GM23338 (cell line): ENCODE measurements at regions not wholly inside any gene's neighbourhood (a gene's known extent, or its start where the extent isn't known, plus 50 kb on each side); places are given as distances from the start of the nearest gene placed in this dataset.

ENCODE experiments used
- ATAC-seq: fragments of 200-7000 bp; cut with Tn5 transposase; 3 replicates; pipeline ENCODE4 v1.9.1; 2020
- DNase-seq: peaks from one replicate; pipeline ENCODE4 v3.0.0-alpha.2; 2015; ENCODE audit warnings: low spot score
- H2AFZ ChIP-seq: fragments of 200-600 bp; sonication (generic); 2 replicates; pipeline ENCODE4 v1.8.0; 2016; ENCODE audit warnings: antibody characterized with exemption, mild to moderate bottlenecking, moderate library complexity
- H3F3A ChIP-seq: fragments of 200-600 bp; sonication (generic); replicated peaks from 2 replicates; pipeline ENCODE4 v1.8.0; 2017; ENCODE audit warnings: antibody characterized with exemption, mixed run types, low read depth
- H3K27ac ChIP-seq: fragments of 200-600 bp; sonication (generic); 2 replicates; pipeline ENCODE4 v1.6.1; 2016; ENCODE audit warnings: low read depth
- H3K27me3 ChIP-seq: fragments of 200-600 bp; sonication (generic); 2 replicates; pipeline ENCODE4 v1.8.0; 2016; ENCODE audit warnings: mild to moderate bottlenecking, mixed run types, moderate library complexity; ENCODE audit not compliant: insufficient read depth
- H3K36me3 ChIP-seq: fragments of 200-600 bp; sonication (generic); 2 replicates; pipeline ENCODE4 v1.8.0; 2016; ENCODE audit warnings: mild to moderate bottlenecking; ENCODE audit not compliant: insufficient read depth
- H3K4me1 ChIP-seq: fragments of 200-600 bp; sonication (generic); 2 replicates; pipeline ENCODE4 v1.8.0; 2016; ENCODE audit warnings: mild to moderate bottlenecking, moderate library complexity; ENCODE audit not compliant: insufficient read depth
- H3K4me2 ChIP-seq: fragments of 200-600 bp; sonication (generic); 2 replicates; pipeline ENCODE4 v1.7.1; 2017; ENCODE audit warnings: mixed run types
- H3K4me3 ChIP-seq: fragments of 200-600 bp; sonication (generic); 2 replicates; pipeline ENCODE4 v1.6.1; 2016; ENCODE audit warnings: mixed run types
- H3K79me2 ChIP-seq: fragments of 200-600 bp; sonication (generic); replicated peaks from 2 replicates; pipeline ENCODE4 v1.8.0; 2017; ENCODE audit warnings: mild to moderate bottlenecking; ENCODE audit not compliant: insufficient read depth
- H3K9me2 ChIP-seq: fragments of 200-600 bp; sonication (generic); 2 replicates; pipeline ENCODE4 v1.8.0; 2017; ENCODE audit not compliant: insufficient read depth
- H4K20me1 ChIP-seq: fragments of 200-600 bp; sonication (generic); replicated peaks from 2 replicates; pipeline ENCODE4 v1.8.0; 2017; ENCODE audit warnings: mild to moderate bottlenecking; ENCODE audit not compliant: insufficient read depth
- H3K27ac Mint-ChIP-seq: 2 replicates; pipeline ENCODE4 v1.8.0; 2020; ENCODE audit warnings: inconsistent platforms, mild to moderate bottlenecking, moderate library complexity, mixed read lengths
- H3K27me3 Mint-ChIP-seq: 3 replicates; pipeline ENCODE4 v1.8.0; 2022; ENCODE audit warnings: low read depth, mild to moderate bottlenecking, moderate library complexity, mixed read lengths, inconsistent platforms; ENCODE audit not compliant: insufficient read depth, poor library complexity
- H3K36me3 Mint-ChIP-seq: 3 replicates; pipeline ENCODE4 v1.8.0; 2021; ENCODE audit warnings: low read depth, mild to moderate bottlenecking, inconsistent platforms, moderate library complexity, mixed read lengths
- H3K4me1 Mint-ChIP-seq: 3 replicates; pipeline ENCODE4 v1.8.0; 2020; ENCODE audit warnings: mild to moderate bottlenecking, inconsistent platforms, mixed read lengths
- H3K4me3 Mint-ChIP-seq: 3 replicates; pipeline ENCODE4 v1.8.0; 2021; ENCODE audit warnings: moderate library complexity, mild to moderate bottlenecking, inconsistent platforms, mixed read lengths
- H3K9me3 Mint-ChIP-seq: 3 replicates; pipeline ENCODE4 v1.8.0; 2020; ENCODE audit warnings: moderate library complexity, mild to moderate bottlenecking, inconsistent platforms, mixed read lengths
- CREB1 ChIP-seq: fragments of 250-450 bp; sonication (Bioruptor Pico); IDR thresholded peaks from 2 replicates; pipeline ENCODE4 v1.5.0; 2020; ENCODE audit warnings: low read depth, mild to moderate bottlenecking, moderate library complexity
- CTCF ChIP-seq, 2 experiments: fragments of 200-600 bp in 1 of 2; sonication (generic) in 1 of 2; conservative IDR thresholded peaks; 2 replicates each; pipeline versions ENCODE4 v1.5.1 to v1.6.1; 2016 to 2017; ENCODE audit warnings: antibody characterized with exemption in 2 of 2, low read depth in 2 of 2, mild to moderate bottlenecking in 2 of 2, moderate library complexity in 1 of 2
- ETS1 ChIP-seq: IDR thresholded peaks from 2 replicates; pipeline ENCODE4 v1.6.1; 2016; ENCODE audit warnings: antibody characterized with exemption
- EZH2 ChIP-seq: fragments of 200-600 bp; sonication (generic); IDR thresholded peaks from one replicate; pipeline ENCODE4 v1.8.0; 2017; ENCODE audit warnings: antibody characterized with exemption, mild to moderate bottlenecking, low read depth; ENCODE audit not compliant: unreplicated experiment
- EZH2phosphoT487 ChIP-seq: fragments of 200-600 bp; sonication (generic); IDR thresholded peaks from one replicate; pipeline ENCODE4 v1.8.1; 2018; ENCODE audit warnings: antibody characterized with exemption; ENCODE audit not compliant: unreplicated experiment
- JUNB ChIP-seq: IDR thresholded peaks from one replicate; pipeline ENCODE4 v1.6.1; 2016; ENCODE audit warnings: antibody characterized with exemption; ENCODE audit not compliant: unreplicated experiment
- NANOG ChIP-seq: IDR thresholded peaks from 2 replicates; pipeline ENCODE4 v1.6.1; 2016; ENCODE audit warnings: antibody characterized with exemption, borderline replicate concordance
- POLR2AphosphoS5 ChIP-seq: IDR thresholded peaks from 2 replicates; pipeline ENCODE4 v1.6.1; 2016; ENCODE audit warnings: antibody characterized with exemption, low read depth
- REST ChIP-seq: IDR thresholded peaks from one replicate; pipeline ENCODE4 v1.6.1; 2018; ENCODE audit warnings: antibody characterized with exemption; ENCODE audit not compliant: unreplicated experiment
- STAT1 ChIP-seq: IDR thresholded peaks from one replicate; pipeline ENCODE4 v1.6.1; 2016; ENCODE audit warnings: antibody characterized with exemption; ENCODE audit not compliant: unreplicated experiment
- ZNF114 ChIP-seq: fragments of 250-450 bp; sonication (Bioruptor Pico); IDR thresholded peaks from 2 replicates; pipeline ENCODE4 v1.5.0; 2020; ENCODE audit warnings: mild to moderate bottlenecking, moderate library complexity
- ZNF331 ChIP-seq: fragments of 250-450 bp; sonication (Bioruptor Pico); IDR thresholded peaks from 2 replicates; pipeline ENCODE4 v1.5.0; 2020; ENCODE audit warnings: low read depth, mild to moderate bottlenecking, moderate library complexity
- ZNF462 ChIP-seq: fragments of 250-450 bp; sonication (Bioruptor Pico); IDR thresholded peaks from 2 replicates; pipeline ENCODE4 v1.5.0; 2020; ENCODE audit warnings: mild to moderate bottlenecking, moderate library complexity

GRCh38 chr17:77516902-77517301, 376.1 kb downstream of the SEC14L1 start:
- no peaks in the 10 kb centered on the region for H3K4me1 ChIP-seq
- H3K9me3 Mint-ChIP-seq = peaks cover 17% of the 10 kb centered on the region
- no peaks in the 10 kb centered on the region for H3K79me2 ChIP-seq
- no peak overlapping the region for H3K27ac ChIP-seq
- no peaks in the 10 kb centered on the region; the same call in 1 of the 2 replicates for H3K36me3 ChIP-seq
- H3K4me1 Mint-ChIP-seq = no peaks in the 10 kb centered on the region
- ATAC-seq = no peak
- H3K4me2 ChIP-seq = no peak overlapping the region
- no peaks in the 10 kb centered on the region for H3K9me2 ChIP-seq
- no peak overlapping the region for H3K27ac Mint-ChIP-seq
- no peak overlapping the region for H3K4me3 ChIP-seq
- no peaks in the 10 kb centered on the region for H3K36me3 Mint-ChIP-seq
- H3F3A ChIP-seq = no peaks in the 10 kb centered on the region
- TF ChIP-seq CREB1 (CRISPR knock-in tag) (no peak), JUNB (no peak), ZNF331 (CRISPR knock-in tag) (no peak), ZNF114 (CRISPR knock-in tag) (no peak), REST (no peak), ZNF462 (CRISPR knock-in tag) (no peak), EZH2phosphoT487 (no peak), CTCF (conservative IDR thresholded peaks at IDR 0.05; ENCODE audit: low read depth in 2 of 2) (no peak), STAT1 (no peak), NANOG (no peak), ETS1 (no peak), EZH2 (no peak), POLR2AphosphoS5 (no peak)
- H2AFZ ChIP-seq = no peak overlapping the region
- H3K4me3 Mint-ChIP-seq = no peak overlapping the region
- DNase-seq = no peak
- H4K20me1 ChIP-seq = no peaks in the 10 kb centered on the region
- H3K27me3 ChIP-seq = no peaks in the 10 kb centered on the region
- H3K27me3 Mint-ChIP-seq = peaks cover 1% of the 10 kb centered on the region
